NCI-H2196 treated with DMSO at 0.1 percent for 48 hours (cell line): ENCODE measurements at regions not wholly inside any gene's neighbourhood (a gene's known extent, or its start where the extent isn't known, plus 50 kb on each side); places are given as distances from the start of the nearest gene placed in this dataset.

Experiments
- DNase-seq: peaks from one replicate; lab custom pipeline; 2025; ENCODE audit not compliant: unreplicated experiment; lab: John Stamatoyannopoulos, UW

GRCh38 chr10:21264271-21264670, 261.2 kb downstream of the SKIDA1 start:
- DNase-seq = no peak

GRCh38 chr10:21263839-21264238, 261.6 kb downstream of the SKIDA1 start:
- no peak for DNase-seq

- no peak for DNase-seq
These were observed 262.1 kb downstream of the SKIDA1 start for GRCh38 chr10:21263263-21263803.

- DNase-seq = no peak
These were observed 263.6 kb downstream of the SKIDA1 start for GRCh38 chr10:21261842-21262294.

GRCh38 chr10:21260506-21261149, 264.9 kb downstream of the SKIDA1 start:
- no peak for DNase-seq

GRCh38 chr10:21260066-21260465, 265.4 kb downstream of the SKIDA1 start:
- no peak for DNase-seq

- DNase-seq = no peak
These were observed 267.6 kb downstream of the SKIDA1 start for GRCh38 chr10:21257919-21258318.

GRCh38 chr10:21257191-21257590, 268.3 kb downstream of the SKIDA1 start:
- no peak for DNase-seq

- DNase-seq = no peak
These were observed 276.0 kb downstream of the SKIDA1 start for GRCh38 chr10:21249435-21249834.

- no peak for DNase-seq
These were observed 277.9 kb downstream of the SKIDA1 start for GRCh38 chr10:21247592-21247991.

- no peak for DNase-seq
These were observed 279.3 kb downstream of the SKIDA1 start for GRCh38 chr10:21246178-21246577.

- no peak for DNase-seq
These were observed 281.7 kb downstream of the SKIDA1 start for GRCh38 chr10:21243748-21244257.

GRCh38 chr10:21242915-21243314, 282.6 kb downstream of the SKIDA1 start:
- no peak for DNase-seq

- no peak for DNase-seq
These were observed 286.8 kb downstream of the SKIDA1 start for GRCh38 chr10:21238717-21239116.

- DNase-seq = no peak
These were observed 287.4 kb downstream of the SKIDA1 start for GRCh38 chr10:21238044-21238443.

- no peak for DNase-seq
These were observed 290.7 kb downstream of the SKIDA1 start for GRCh38 chr10:21234761-21235160.

GRCh38 chr10:21230219-21230618, 295.3 kb downstream of the SKIDA1 start:
- DNase-seq = no peak

- DNase-seq = no peak
These were observed 307.6 kb downstream of the SKIDA1 start for GRCh38 chr10:21217748-21218367.

GRCh38 chr10:21217107-21217506, 308.4 kb downstream of the SKIDA1 start:
- DNase-seq = no peak

- DNase-seq = no peak
These were observed 311.2 kb downstream of the SKIDA1 start for GRCh38 chr10:21214329-21214728.

- DNase-seq = no peak
These were observed 312.1 kb downstream of the SKIDA1 start for GRCh38 chr10:21213381-21213780.

- no peak for DNase-seq
These were observed 312.6 kb downstream of the SKIDA1 start for GRCh38 chr10:21212912-21213311.
